Cardiac fibroblast (primary cell): ENCODE measurements at regions not wholly inside any gene's neighbourhood (a gene's known extent, or its start where the extent isn't known, plus 50 kb on each side); places are given as distances from the start of the nearest gene placed in this dataset.

Experiments
- DNase-seq, 2 donors: peaks; one replicate each; pipeline versions ENCODE4 v3.0.0 to v3.0.0-alpha.2; 2010; ENCODE audit warnings: low read depth in 2 of 2
- H3K4me3 ChIP-seq, 2 donors: replicated peaks in 1 of 2; 1 replicate in 1 of 2; 2 replicates in 1 of 2; pipeline ENCODE4 v1.5.1; 2011; ENCODE audit warnings: low read depth in 2 of 2, low read length in 2 of 2, mild to moderate bottlenecking in 2 of 2, moderate library complexity in 1 of 2
- CTCF ChIP-seq: IDR thresholded peaks from one replicate; pipeline ENCODE4 v1.5.1; 2011; ENCODE audit warnings: low read depth, mild to moderate bottlenecking, low read length, inconsistent platforms

GRCh38 chr16:85306071-85306792 lies 194.0 kb upstream of the CIBAR2 start:
- peak; percentile 75 to 94 for DNase-seq
- no peak for TF ChIP-seq CTCF
- no peak overlapping the region for H3K4me3 ChIP-seq

- no peak for DNase-seq
- TF ChIP-seq CTCF = no peak
- H3K4me3 ChIP-seq = no peak overlapping the region
Measured at GRCh38 chr16:85306793-85307551, 194.7 kb upstream of the CIBAR2 start.

- TF ChIP-seq CTCF = no peak
Measured at GRCh38 chr16:85307552-85308364, 195.5 kb upstream of the CIBAR2 start.

GRCh38 chr16:85308611-85309540 lies 196.6 kb upstream of the CIBAR2 start:
- no peak for DNase-seq
- no peak overlapping the region for H3K4me3 ChIP-seq
- no peak for TF ChIP-seq CTCF

More at GRCh38 chr16:85307552-85308364, 195.5 kb upstream of the CIBAR2 start:
- no peak overlapping the region for H3K4me3 ChIP-seq
- no peak for DNase-seq

- no peak for TF ChIP-seq CTCF
- no peak for DNase-seq
- no peak overlapping the region for H3K4me3 ChIP-seq
Measured at GRCh38 chr16:85309656-85310587, 197.7 kb upstream of the CIBAR2 start.
